ENCODE measurements at regions not wholly inside any gene's neighbourhood (a gene's known extent, or its start where the extent isn't known, plus 50 kb on each side); places are given as distances from the start of the nearest gene placed in this dataset.
"Not testable (repeated sequence)": the region's sequence is repeated elsewhere in the genome, so short reads cannot be mapped to it uniquely, and the experiment has no call there.

GRCh38 chr6:86355271-86355670 is 582.1 kb upstream of the HTR1E start:
- no peak overlapping the region for H3K4me3 ChIP-seq
- no peak for DNase-seq
- no peaks in the 10 kb centered on the region for H3K9me3 ChIP-seq
- no peaks in the 10 kb centered on the region for H3K36me3 ChIP-seq (ENCODE audit: insufficient read depth in 1 of 2, low read depth in 1 of 2)
- intact Hi-C loops (cut with DNase I) = no loop called here
- no peak for ATAC-seq
- no peaks in the 10 kb centered on the region for H3K4me1 ChIP-seq
- H3K27ac ChIP-seq = no peak overlapping the region
- no peak for TF ChIP-seq CTCF (IDR thresholded peaks at IDR 0.05)
- H3K27me3 ChIP-seq (ENCODE audit: insufficient read depth in 3 of 3, low read length in 2 of 3) = no peaks in the 10 kb centered on the region

GRCh38 chr6:86331919-86332318 is 605.4 kb upstream of the HTR1E start:
- no peak for ATAC-seq
- H3K27ac ChIP-seq = no peak overlapping the region
- no peaks in the 10 kb centered on the region for H3K27me3 ChIP-seq (ENCODE audit: insufficient read depth in 3 of 3, low read length in 2 of 3)
- H3K36me3 ChIP-seq (ENCODE audit: insufficient read depth in 1 of 2, low read depth in 1 of 2) = no peaks in the 10 kb centered on the region
- TF ChIP-seq CTCF (IDR thresholded peaks at IDR 0.05) = no peak
- H3K4me3 ChIP-seq = no peak overlapping the region
- no peaks in the 10 kb centered on the region for H3K9me3 ChIP-seq
- no peak for DNase-seq
- intact Hi-C loops (cut with DNase I) = no loop called here
- H3K4me1 ChIP-seq = no peaks in the 10 kb centered on the region
- WGBS, 3 donors = 24 to 38% (median 31%) methylated on average over 5 of the region's 5 CpGs

DNA sequence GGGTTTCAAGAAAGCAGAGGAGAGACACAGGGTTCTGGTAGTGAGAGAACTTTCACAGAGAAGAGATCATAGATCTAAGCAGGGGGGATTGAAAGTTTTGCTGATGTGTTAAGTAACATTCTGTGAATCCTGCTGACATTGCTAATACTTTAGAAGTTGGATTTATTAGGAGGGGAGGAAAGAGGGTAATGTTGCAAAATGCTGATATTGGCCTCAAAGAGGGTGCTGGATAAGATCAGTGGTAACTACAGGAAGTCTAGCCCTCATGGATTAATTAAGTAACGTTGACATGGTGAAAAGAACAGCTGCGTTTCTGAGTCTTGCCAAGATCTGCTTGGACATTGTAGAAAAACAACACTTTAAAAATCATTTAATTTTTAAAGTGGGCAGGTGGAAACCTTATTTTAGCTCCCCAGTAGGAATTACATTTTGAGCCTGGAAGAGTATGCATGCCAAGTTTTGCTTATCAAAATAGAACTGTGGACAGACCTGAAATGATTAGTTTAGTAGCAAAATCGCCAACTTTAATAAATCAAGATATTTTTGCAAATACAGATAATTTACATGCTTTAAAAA is 606.0 kb upstream of the HTR1E start:
- DNase-seq (no peak), ATAC-seq (no peak)
- no peak overlapping the region for H3K27ac ChIP-seq
- no peaks in the 10 kb centered on the region for H3K4me1 ChIP-seq
- H3K9me3 ChIP-seq = no peaks in the 10 kb centered on the region
- TF ChIP-seq CTCF (IDR thresholded peaks at IDR 0.05) = no peak
- no peaks in the 10 kb centered on the region for H3K27me3 ChIP-seq (ENCODE audit: insufficient read depth in 3 of 3, low read length in 2 of 3)
- no peaks in the 10 kb centered on the region for H3K36me3 ChIP-seq (ENCODE audit: insufficient read depth in 1 of 2, low read depth in 1 of 2)
- no peak overlapping the region for H3K4me3 ChIP-seq
- intact Hi-C loops (cut with DNase I) = no loop called here
- 17 to 37% (median 20%) methylated on average over 3 of the region's 3 CpGs for WGBS, 3 donors

GRCh38 chr6:86306210-86306609 is 631.1 kb upstream of the HTR1E start:
- DNase-seq (no peak), ATAC-seq (no peak)
- WGBS, 3 donors = 72 to 91% (median 84%) methylated on average over 4 of the region's 4 CpGs
- H3K27ac ChIP-seq = no peak overlapping the region
- no peaks in the 10 kb centered on the region for H3K4me1 ChIP-seq
- H3K9me3 ChIP-seq = no peaks in the 10 kb centered on the region
- H3K27me3 ChIP-seq (ENCODE audit: insufficient read depth in 3 of 3, low read length in 2 of 3) = no peaks in the 10 kb centered on the region
- H3K4me3 ChIP-seq = no peak overlapping the region
- intact Hi-C loops (cut with DNase I) = no loop called here
- no peak for TF ChIP-seq CTCF (IDR thresholded peaks at IDR 0.05)
- no peaks in the 10 kb centered on the region for H3K36me3 ChIP-seq (ENCODE audit: insufficient read depth in 1 of 2, low read depth in 1 of 2)

DNA sequence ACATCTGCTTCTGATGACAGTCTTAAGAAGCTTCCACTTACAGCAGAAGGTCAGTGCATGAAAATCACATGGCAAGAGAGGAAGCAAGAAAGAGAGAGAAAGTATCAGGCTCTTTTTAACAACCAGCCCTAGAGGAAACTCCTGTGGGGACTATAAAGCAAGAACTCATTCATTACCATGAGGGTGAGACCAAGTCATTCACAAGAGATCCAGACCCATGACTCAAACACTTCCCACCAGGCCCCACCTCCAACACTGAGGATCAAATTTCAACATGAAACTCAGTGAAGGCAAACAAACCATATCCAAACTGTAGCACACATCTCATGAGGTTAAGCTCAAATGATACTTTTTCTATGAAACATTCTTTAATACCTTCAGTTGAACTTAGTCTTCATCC is 643.2 kb upstream of the SYNCRIP start:
- Histone ChIP-seq H3K36me3 (ENCODE audit: insufficient read depth in 1 of 2, low read depth in 1 of 2) (no peaks in the 10 kb centered on the region), H3K4me1 (no peaks in the 10 kb centered on the region), H3K9me3 (no peaks in the 10 kb centered on the region), H3K4me3 (no peak overlapping the region), H3K27ac (no peak overlapping the region), H3K27me3 (ENCODE audit: insufficient read depth in 3 of 3, low read length in 2 of 3) (no peaks in the 10 kb centered on the region)
- DNase-seq = no peak
- intact Hi-C loops (cut with DNase I) = no loop called here
- ATAC-seq = no peak
- TF ChIP-seq CTCF (IDR thresholded peaks at IDR 0.05) = no peak

GRCh38 chr6:86284809-86285480 is 642.3 kb upstream of the SYNCRIP start:
- 89 to 95% (median 90%) methylated on average over 20 to 22 of the region's 22 CpGs for WGBS, 3 donors
- H3K27me3 ChIP-seq (ENCODE audit: insufficient read depth in 3 of 3, low read length in 2 of 3); H3K4me3 ChIP-seq; H3K9me3 ChIP-seq; DNase-seq; H3K4me1 ChIP-seq; ATAC-seq; H3K36me3 ChIP-seq (ENCODE audit: insufficient read depth in 1 of 2, low read depth in 1 of 2); intact Hi-C loops (cut with DNase I); H3K27ac ChIP-seq: not testable (repeated sequence)

DNA sequence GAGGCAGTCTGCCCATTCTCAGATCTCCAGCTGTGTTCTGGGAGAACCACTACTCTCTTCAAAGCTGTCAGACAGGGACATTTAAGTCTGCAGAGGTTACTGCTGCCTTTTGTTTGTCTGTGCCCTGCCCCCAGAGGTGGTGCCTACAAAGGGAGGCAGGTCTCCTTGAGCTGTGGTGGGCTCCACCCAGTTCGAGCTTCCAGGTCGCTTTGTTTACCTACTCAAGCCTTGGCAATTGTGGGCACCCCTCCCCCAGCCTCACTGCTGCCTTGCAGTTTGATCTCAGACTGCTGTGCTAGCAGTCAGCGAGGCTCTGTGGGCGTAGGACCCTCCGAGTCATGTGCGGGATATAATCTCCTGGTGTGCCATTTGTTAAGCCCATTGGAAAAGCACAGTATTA is 640.9 kb upstream of the SYNCRIP start:
- H3K27ac ChIP-seq; DNase-seq; H3K36me3 ChIP-seq (ENCODE audit: insufficient read depth in 1 of 2, low read depth in 1 of 2); H3K9me3 ChIP-seq; H3K27me3 ChIP-seq (ENCODE audit: insufficient read depth in 3 of 3, low read length in 2 of 3); intact Hi-C loops (cut with DNase I); H3K4me3 ChIP-seq; H3K4me1 ChIP-seq; ATAC-seq: not testable (repeated sequence)
- 78 to 93% (median 84%) methylated on average over 6 of the region's 6 CpGs for WGBS, 3 donors

Data from psoas muscle (tissue), 7 donors.